ENCODE measurements at regions not wholly inside any gene's neighbourhood (a gene's known extent, or its start where the extent isn't known, plus 50 kb on each side); places are given as distances from the start of the nearest gene placed in this dataset.

DNA sequence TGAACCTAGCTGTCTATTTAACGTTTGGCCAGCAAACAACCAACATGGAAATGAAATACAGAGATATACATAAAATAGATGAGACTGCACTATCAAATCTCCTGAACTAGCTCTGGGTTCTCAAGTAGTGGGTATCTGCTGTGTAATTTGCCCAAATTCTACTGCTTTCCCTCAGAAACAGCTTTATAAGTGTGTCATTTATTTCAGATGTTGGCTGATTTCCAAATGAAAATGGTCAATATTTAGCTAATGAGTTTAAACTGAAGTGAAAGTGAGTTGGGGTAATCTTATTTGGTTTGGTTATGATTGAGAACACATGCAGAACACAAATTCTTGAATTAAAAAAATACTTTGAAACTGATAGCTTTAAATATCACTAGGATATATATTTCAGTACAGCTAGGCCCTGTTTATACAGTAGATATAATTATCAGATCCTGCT is 601.7 kb upstream of the CXADR start (continued):
- TF ChIP-seq ZNF462 (CRISPR knock-in tag; IDR thresholded peaks at IDR 0.05), result no peak
- no peak for TF ChIP-seq STAT1 (IDR thresholded peaks at IDR 0.05; ENCODE audit: unreplicated experiment)
- no peak for TF ChIP-seq EZH2phosphoT487 (IDR thresholded peaks at IDR 0.05; ENCODE audit: unreplicated experiment)
- no peak for TF ChIP-seq JUNB (IDR thresholded peaks at IDR 0.05; ENCODE audit: unreplicated experiment)
- no peak for TF ChIP-seq POLR2AphosphoS5 (IDR thresholded peaks at IDR 0.05; ENCODE audit: low read depth)
- TF ChIP-seq CREB1 (CRISPR knock-in tag; IDR thresholded peaks at IDR 0.05; ENCODE audit: low read depth), result no peak

DNA sequence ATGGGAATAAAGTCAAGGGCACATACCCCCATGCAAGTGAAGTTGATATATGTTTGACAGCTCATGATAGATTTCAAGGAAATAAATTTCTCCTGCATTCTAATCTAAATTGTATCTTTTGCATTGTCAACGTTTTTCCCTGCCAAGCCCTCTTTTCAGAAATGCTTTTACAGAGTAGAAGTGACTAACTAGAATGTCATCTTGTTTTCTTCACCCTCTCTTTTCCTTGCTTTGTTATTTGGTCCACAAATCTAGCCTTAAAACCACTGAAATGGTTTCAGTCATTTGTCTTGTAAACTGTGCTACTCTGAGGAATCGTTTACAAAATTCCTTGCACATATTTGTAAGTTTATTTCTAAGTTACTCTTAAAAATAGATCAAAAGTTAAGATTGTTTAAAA is 600.8 kb upstream of the CXADR start:
- no peak overlapping the region for H3K27ac ChIP-seq (ENCODE audit: low read depth)
- no peak overlapping the region for H2AFZ ChIP-seq
- Mint-ChIP-seq H3K4me3 (no peak overlapping the region), H3K27me3 (ENCODE audit: insufficient read depth, low read depth, poor library complexity) (peaks cover 3% of the 10 kb centered on the region), H3K4me1 (peaks cover 4% of the 10 kb centered on the region), H3K36me3 (ENCODE audit: low read depth) (peaks cover 21% of the 10 kb centered on the region), H3K9me3 (no peaks in the 10 kb centered on the region; the same call in 1 of the 3 replicates), H3K27ac (no peak overlapping the region)
- H3K4me2 ChIP-seq, result no peak overlapping the region
- TF ChIP-seq JUNB (IDR thresholded peaks at IDR 0.05; ENCODE audit: unreplicated experiment), result no peak
- TF ChIP-seq ZNF331 (CRISPR knock-in tag; IDR thresholded peaks at IDR 0.05; ENCODE audit: low read depth), result no peak
- TF ChIP-seq ZNF114 (CRISPR knock-in tag; IDR thresholded peaks at IDR 0.05), result no peak
- no peak for TF ChIP-seq STAT1 (IDR thresholded peaks at IDR 0.05; ENCODE audit: unreplicated experiment)
- TF ChIP-seq EZH2phosphoT487 (IDR thresholded peaks at IDR 0.05; ENCODE audit: unreplicated experiment), result no peak
- TF ChIP-seq NANOG (IDR thresholded peaks at IDR 0.05; ENCODE audit: borderline replicate concordance), result no peak
- no peak for TF ChIP-seq POLR2AphosphoS5 (IDR thresholded peaks at IDR 0.05; ENCODE audit: low read depth)
- H3K4me1 ChIP-seq (ENCODE audit: insufficient read depth), result peaks cover 6% of the 10 kb centered on the region; the same call in 1 of the 2 replicates
- no peaks in the 10 kb centered on the region for H4K20me1 ChIP-seq (replicated peaks; ENCODE audit: insufficient read depth)
- no peak overlapping the region for H3K4me3 ChIP-seq
- no peaks in the 10 kb centered on the region for H3K27me3 ChIP-seq (ENCODE audit: insufficient read depth)
- DNase-seq (ENCODE audit: low spot score), result no peak
- peaks cover 4% of the 10 kb centered on the region; the same call in 1 of the 2 replicates for H3K9me2 ChIP-seq (ENCODE audit: insufficient read depth)
- no peaks in the 10 kb centered on the region for H3F3A ChIP-seq (replicated peaks; ENCODE audit: low read depth)
- H3K36me3 ChIP-seq (ENCODE audit: insufficient read depth), result no peaks in the 10 kb centered on the region
- no peak for ATAC-seq
- no peaks in the 10 kb centered on the region for H3K79me2 ChIP-seq (replicated peaks; ENCODE audit: insufficient read depth)

All from GM23338 (cell line).